ENCODE measurements at regions not wholly inside any gene's neighbourhood (a gene's known extent, or its start where the extent isn't known, plus 50 kb on each side); places are given as distances from the start of the nearest gene placed in this dataset.
"Not testable (repeated sequence)": the region's sequence is repeated elsewhere in the genome, so short reads cannot be mapped to it uniquely, and the experiment has no call there.

DNA sequence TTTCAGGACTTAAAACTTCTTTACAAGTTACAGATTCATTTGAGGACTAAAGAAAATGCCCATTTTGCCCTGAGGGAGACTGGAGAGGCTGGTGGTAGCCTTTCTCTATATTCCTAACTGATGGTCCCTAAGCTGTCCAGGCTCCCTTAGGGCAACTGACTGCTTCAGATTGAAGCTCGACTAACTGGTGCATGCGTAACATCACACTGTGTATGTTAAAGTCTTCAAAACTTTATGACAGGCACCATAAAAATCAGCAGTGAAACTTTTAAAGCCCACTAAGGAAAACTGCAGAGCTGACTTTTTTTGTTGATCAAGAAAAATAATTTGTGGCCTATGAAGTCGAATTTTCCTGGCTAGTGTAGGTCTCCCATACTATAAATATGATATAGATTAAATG lies 233.0 kb upstream of the RPS23 start:
- WGBS, 2 donors: 75 to 85% methylated on average over 3 of the region's 3 CpGs
- Histone ChIP-seq H3K9me3 (peaks cover 0 to 10% (median 0%) of the 10 kb centered on the region in 4 donors), H3K36me3 (no peaks in the 10 kb centered on the region), H3K27ac (no peak overlapping the region), H3K4me3 (no peak overlapping the region), H3K4me1 (no peaks in the 10 kb centered on the region), H3K27me3 (no peaks in the 10 kb centered on the region)
- DNase-seq (ENCODE audit: low spot score in 2 of 2): no peak
- TF ChIP-seq POLR2A (IDR thresholded peaks at IDR 0.05) (no peak), EP300 (IDR thresholded peaks at IDR 0.05) (no peak)
- TF ChIP-seq, protein P1, sequence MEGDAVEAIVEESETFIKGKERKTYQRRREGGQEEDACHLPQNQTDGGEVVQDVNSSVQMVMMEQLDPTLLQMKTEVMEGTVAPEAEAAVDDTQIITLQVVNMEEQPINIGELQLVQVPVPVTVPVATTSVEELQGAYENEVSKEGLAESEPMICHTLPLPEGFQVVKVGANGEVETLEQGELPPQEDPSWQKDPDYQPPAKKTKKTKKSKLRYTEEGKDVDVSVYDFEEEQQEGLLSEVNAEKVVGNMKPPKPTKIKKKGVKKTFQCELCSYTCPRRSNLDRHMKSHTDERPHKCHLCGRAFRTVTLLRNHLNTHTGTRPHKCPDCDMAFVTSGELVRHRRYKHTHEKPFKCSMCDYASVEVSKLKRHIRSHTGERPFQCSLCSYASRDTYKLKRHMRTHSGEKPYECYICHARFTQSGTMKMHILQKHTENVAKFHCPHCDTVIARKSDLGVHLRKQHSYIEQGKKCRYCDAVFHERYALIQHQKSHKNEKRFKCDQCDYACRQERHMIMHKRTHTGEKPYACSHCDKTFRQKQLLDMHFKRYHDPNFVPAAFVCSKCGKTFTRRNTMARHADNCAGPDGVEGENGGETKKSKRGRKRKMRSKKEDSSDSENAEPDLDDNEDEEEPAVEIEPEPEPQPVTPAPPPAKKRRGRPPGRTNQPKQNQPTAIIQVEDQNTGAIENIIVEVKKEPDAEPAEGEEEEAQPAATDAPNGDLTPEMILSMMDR (IDR thresholded peaks at IDR 0.05): no peak

DNA sequence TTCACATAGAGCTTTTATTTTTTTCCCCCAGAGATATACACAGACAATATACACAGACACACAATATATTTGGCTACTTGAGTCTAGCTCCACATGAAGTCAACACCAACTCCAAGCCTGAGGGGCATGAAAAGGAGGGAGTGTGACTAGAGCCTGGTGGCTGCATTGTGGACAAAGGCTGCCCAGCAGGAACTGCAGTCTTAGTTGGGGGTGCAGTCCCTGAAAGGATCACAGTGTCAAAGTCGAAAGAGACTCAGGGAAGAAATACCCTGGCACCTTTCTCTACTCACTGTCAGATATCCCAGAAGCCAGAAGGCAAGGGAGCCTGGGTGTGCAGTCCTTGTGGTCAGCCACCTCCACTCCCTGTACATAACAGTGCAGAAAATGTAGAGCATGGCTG lies 231.6 kb upstream of the RPS23 start:
- Histone ChIP-seq H3K4me1 (no peaks in the 10 kb centered on the region), H3K27me3 (no peaks in the 10 kb centered on the region), H3K4me3 (no peak overlapping the region), H3K9me3 (peaks cover 0 to 10% (median 0%) of the 10 kb centered on the region in 4 donors), H3K36me3 (no peaks in the 10 kb centered on the region), H3K27ac (no peak overlapping the region)
- WGBS, 2 donors: 47 to 57% methylated on average over 1 of the region's 1 CpG
- no peak for TF ChIP-seq POLR2A (IDR thresholded peaks at IDR 0.05)
- TF ChIP-seq, protein P1 (IDR thresholded peaks at IDR 0.05): no peak
- no peak for TF ChIP-seq EP300 (IDR thresholded peaks at IDR 0.05)
- DNase-seq (ENCODE audit: low spot score in 2 of 2): no peak

DNA sequence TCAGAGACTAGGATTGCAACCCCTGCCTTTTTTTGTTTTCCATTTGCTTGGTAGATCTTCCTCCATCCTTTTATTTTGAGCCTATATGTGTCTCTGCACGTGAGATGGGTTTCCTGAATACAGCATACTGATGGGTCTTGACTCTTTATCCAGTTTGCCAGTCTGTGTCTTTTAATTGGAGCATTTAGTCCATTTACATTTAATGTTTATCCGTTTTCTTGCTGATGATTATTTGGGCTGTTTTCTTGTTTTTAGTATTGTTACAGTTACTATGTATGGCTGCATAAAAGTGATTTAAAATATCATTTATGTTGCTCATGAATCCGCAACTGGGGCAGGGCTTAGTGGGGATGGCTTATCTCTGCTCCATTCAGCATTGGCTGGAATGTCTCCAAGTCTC lies 228.2 kb upstream of the RPS23 start:
- 80 to 96% methylated on average over 2 to 3 of the region's 3 CpGs for WGBS, 2 donors
- H3K4me1 ChIP-seq, H3K9me3 ChIP-seq: not testable (repeated sequence)

DNA sequence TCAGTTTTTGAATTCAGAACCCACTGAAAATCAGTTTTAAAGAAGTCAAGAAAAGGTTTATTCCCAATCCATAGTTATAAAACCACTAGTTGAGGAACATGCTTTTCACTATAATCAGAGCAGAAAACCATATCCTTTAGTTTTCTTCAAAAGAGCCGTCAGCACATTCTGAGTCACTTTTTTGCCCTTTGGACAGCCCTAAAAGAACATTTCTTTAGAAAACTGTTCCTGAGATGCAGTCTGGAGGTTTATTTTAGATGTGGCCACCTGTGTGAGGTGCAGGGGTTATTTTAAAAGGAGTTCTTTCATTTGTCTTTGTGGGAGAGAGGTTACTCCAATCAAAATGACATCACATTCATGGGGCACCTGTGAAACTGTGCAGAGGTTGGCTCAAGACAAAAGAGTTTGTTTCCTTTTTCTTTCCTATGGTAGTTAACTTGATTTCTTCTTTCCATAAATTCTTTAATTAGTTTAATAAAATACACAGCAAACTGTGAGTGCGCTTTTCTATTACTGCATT lies 221.6 kb upstream of the RPS23 start:
- H3K27ac ChIP-seq: no peak overlapping the region
- 76 to 81% methylated on average over 2 of the region's 2 CpGs for WGBS, 2 donors
- no peaks in the 10 kb centered on the region for H3K4me1 ChIP-seq
- TF ChIP-seq, protein P1 (IDR thresholded peaks at IDR 0.05): no peak
- no peak for TF ChIP-seq EP300 (IDR thresholded peaks at IDR 0.05)
- no peak for TF ChIP-seq POLR2A (IDR thresholded peaks at IDR 0.05)
- no peaks in the 10 kb centered on the region for H3K27me3 ChIP-seq
- DNase-seq (ENCODE audit: low spot score in 2 of 2): no peak
- H3K9me3 ChIP-seq: peaks cover 0 to 8% (median 3%) of the 10 kb centered on the region in 4 donors
- H3K36me3 ChIP-seq: no peaks in the 10 kb centered on the region
- H3K4me3 ChIP-seq: no peak overlapping the region

More for the DNA sequence above, 228.2 kb upstream of the RPS23 start:
- H3K27ac ChIP-seq; H3K4me3 ChIP-seq; H3K36me3 ChIP-seq; DNase-seq (ENCODE audit: low spot score in 2 of 2); H3K27me3 ChIP-seq: not testable (repeated sequence)

DNA sequence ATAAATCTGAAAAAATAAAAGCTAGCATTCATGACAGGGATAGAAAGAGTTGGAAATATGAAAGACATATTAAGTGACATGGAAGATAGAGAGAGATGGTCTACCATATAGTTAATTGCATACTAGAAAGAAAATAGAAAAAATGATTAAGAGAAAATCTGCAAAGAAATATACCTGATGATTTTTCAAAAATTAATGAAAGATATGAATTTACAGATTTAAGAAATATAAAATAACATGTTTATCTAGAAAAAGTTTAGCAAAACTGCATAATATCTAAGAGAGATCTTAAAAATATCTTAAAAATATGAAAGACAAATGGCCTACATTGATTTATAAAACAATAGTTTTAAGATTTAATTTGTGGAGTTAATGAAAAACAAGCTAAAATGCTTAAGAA lies 219.1 kb upstream of the RPS23 start:
- Histone ChIP-seq H3K4me1 (no peaks in the 10 kb centered on the region), H3K4me3 (no peak overlapping the region), H3K9me3 (peaks cover 0 to 8% (median 3%) of the 10 kb centered on the region in 4 donors), H3K27me3 (no peaks in the 10 kb centered on the region), H3K36me3 (no peaks in the 10 kb centered on the region), H3K27ac (no peak overlapping the region)
- no peak for DNase-seq (ENCODE audit: low spot score in 2 of 2)
- no peak for TF ChIP-seq EP300 (IDR thresholded peaks at IDR 0.05)
- TF ChIP-seq, protein P1 (IDR thresholded peaks at IDR 0.05): no peak
- TF ChIP-seq POLR2A (IDR thresholded peaks at IDR 0.05): no peak

DNA sequence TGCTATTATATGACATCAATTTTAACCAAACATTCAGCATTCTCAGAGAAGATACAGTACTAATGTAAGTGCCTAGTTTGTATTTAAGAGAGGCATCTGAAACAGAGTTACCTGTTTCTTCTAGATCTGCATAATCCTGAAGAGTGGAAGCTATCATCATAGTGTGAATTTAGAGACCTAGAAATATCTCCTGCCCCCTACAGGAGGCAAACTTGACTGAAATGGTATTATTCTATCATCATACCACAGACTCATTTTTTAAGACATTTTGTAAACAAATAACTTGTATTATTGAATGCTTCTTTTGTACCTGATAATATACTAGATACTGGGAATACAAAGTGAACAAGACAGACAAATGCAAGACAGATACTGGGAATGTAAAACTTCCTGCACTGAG lies 216.8 kb upstream of the RPS23 start:
- Histone ChIP-seq H3K4me1 (no peaks in the 10 kb centered on the region), H3K9me3 (peaks cover 0 to 8% (median 3%) of the 10 kb centered on the region in 4 donors), H3K4me3 (no peak overlapping the region), H3K27me3 (no peaks in the 10 kb centered on the region), H3K36me3 (no peaks in the 10 kb centered on the region), H3K27ac (no peak overlapping the region)
- TF ChIP-seq, protein P1 (IDR thresholded peaks at IDR 0.05): no peak
- TF ChIP-seq POLR2A (IDR thresholded peaks at IDR 0.05): no peak
- TF ChIP-seq EP300 (IDR thresholded peaks at IDR 0.05): no peak
- no peak for DNase-seq (ENCODE audit: low spot score in 2 of 2)

Data from tibial nerve (tissue), 4 donors.